Neural crest cell (in vitro differentiated cells): ENCODE measurements at regions not wholly inside any gene's neighbourhood (a gene's known extent, or its start where the extent isn't known, plus 50 kb on each side); places are given as distances from the start of the nearest gene placed in this dataset.

Experiments used
- DNase-seq: peaks from one replicate; pipeline ENCODE4 v3.0.0; 2021; ENCODE audit warnings: low read depth, mixed read lengths, low spot score
- H3K27ac Mint-ChIP-seq: one replicate; pipeline ENCODE4 v1.8.0; 2021; ENCODE audit warnings: mild to moderate bottlenecking, mixed read lengths; ENCODE audit not compliant: unreplicated experiment
- H3K27me3 Mint-ChIP-seq: 2 replicates; pipeline ENCODE4 v1.8.0; 2021; ENCODE audit warnings: low read depth, mild to moderate bottlenecking, mixed read lengths
- H3K36me3 Mint-ChIP-seq: 2 replicates; pipeline ENCODE4 v1.8.0; 2021; ENCODE audit warnings: low read depth, mild to moderate bottlenecking, mixed read lengths
- H3K4me1 Mint-ChIP-seq: 2 replicates; pipeline ENCODE4 v1.8.0; 2021; ENCODE audit warnings: mixed read lengths
- H3K4me3 Mint-ChIP-seq: one replicate; pipeline ENCODE4 v1.8.0; 2021; ENCODE audit warnings: mild to moderate bottlenecking, mixed read lengths
- H3K9me3 Mint-ChIP-seq: 2 replicates; pipeline ENCODE4 v1.8.0; 2021; ENCODE audit warnings: mixed read lengths
- CTCF ChIP-seq: fragments of 200-600 bp; sonication (generic); conservative IDR thresholded peaks from 2 replicates; pipeline ENCODE4 v1.5.0; 2021; ENCODE audit warnings: antibody characterized with exemption, mild to moderate bottlenecking

GRCh38 chr4:89639395-89639794 lies 197.6 kb downstream of the SNCA start:
- peaks cover 2% of the 10 kb centered on the region for H3K36me3 Mint-ChIP-seq
- peaks cover 2% of the 10 kb centered on the region for H3K9me3 Mint-ChIP-seq
- no peak for DNase-seq
- TF ChIP-seq CTCF: no peak
- no peak overlapping the region for H3K4me3 Mint-ChIP-seq
- H3K27ac Mint-ChIP-seq: no peak overlapping the region
- H3K27me3 Mint-ChIP-seq: no peaks in the 10 kb centered on the region
- peaks cover 8% of the 10 kb centered on the region for H3K4me1 Mint-ChIP-seq

- Mint-ChIP-seq H3K4me3 (no peak overlapping the region), H3K9me3 (peaks cover 9% of the 10 kb centered on the region), H3K27me3 (no peaks in the 10 kb centered on the region), H3K36me3 (peaks cover 4% of the 10 kb centered on the region), H3K4me1 (peaks cover 4% of the 10 kb centered on the region), H3K27ac (no peak overlapping the region)
- TF ChIP-seq CTCF: no peak
- DNase-seq: no peak
These were observed 211.2 kb downstream of the SNCA start for GRCh38 chr4:89625599-89626293.

DNA sequence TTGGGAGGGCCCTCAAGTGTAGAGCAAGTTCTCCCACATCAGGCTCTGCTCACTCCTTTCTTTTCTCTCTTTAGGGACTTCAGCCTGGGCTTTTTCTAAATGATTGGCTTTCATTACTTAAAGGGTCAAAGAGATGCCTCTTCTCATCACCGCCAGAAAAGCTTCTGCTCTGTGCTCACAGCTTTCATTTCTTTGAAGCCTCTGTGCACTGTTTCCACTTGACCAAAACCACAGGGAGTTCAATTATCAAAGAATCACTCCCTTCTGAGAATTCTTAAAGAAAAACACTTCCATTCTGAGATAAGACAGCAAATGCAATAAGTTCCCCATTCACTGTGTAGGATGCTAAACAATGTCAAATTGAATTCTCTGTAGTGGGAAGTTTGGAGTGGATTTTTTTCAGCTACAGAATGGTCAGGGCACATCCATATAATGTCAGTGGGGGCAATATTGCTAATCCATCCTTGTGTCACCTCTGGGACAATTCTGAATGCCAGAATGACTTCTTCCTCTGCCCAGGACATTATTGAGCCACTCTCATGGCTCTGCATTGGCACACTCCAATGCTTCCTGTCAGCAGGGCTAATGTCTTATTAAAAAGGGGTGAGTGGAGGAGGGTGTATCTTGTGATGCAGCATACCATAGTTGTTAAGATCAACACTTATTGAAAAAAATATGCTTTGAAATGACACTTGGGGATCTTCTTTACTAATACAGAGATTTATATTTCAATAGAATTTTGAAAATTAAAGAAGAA lies 217.6 kb downstream of the SNCA start:
- DNase-seq: no peak
- Mint-ChIP-seq H3K36me3 (no peaks in the 10 kb centered on the region), H3K9me3 (peaks cover 5% of the 10 kb centered on the region), H3K4me3 (peak overlapping the region; percentile 1), H3K4me1 (peaks cover 27% of the 10 kb centered on the region), H3K27ac (peak overlapping the region; percentile 14), H3K27me3 (no peaks in the 10 kb centered on the region)
- no peak for TF ChIP-seq CTCF

GRCh38 chr4:89618151-89618550 lies 218.8 kb downstream of the SNCA start:
- no peak overlapping the region for H3K4me3 Mint-ChIP-seq
- H3K27ac Mint-ChIP-seq: no peak overlapping the region
- no peaks in the 10 kb centered on the region for H3K27me3 Mint-ChIP-seq
- no peaks in the 10 kb centered on the region for H3K36me3 Mint-ChIP-seq
- no peak for DNase-seq
- TF ChIP-seq CTCF: no peak
- peaks cover 27% of the 10 kb centered on the region for H3K4me1 Mint-ChIP-seq
- peaks cover 9% of the 10 kb centered on the region for H3K9me3 Mint-ChIP-seq

- no peak for TF ChIP-seq CTCF
- H3K9me3 Mint-ChIP-seq: peaks cover 13% of the 10 kb centered on the region
- H3K27ac Mint-ChIP-seq: no peak overlapping the region
- H3K27me3 Mint-ChIP-seq: no peaks in the 10 kb centered on the region
- DNase-seq: no peak
- no peak overlapping the region for H3K4me3 Mint-ChIP-seq
- no peaks in the 10 kb centered on the region for H3K36me3 Mint-ChIP-seq
- H3K4me1 Mint-ChIP-seq: peaks cover 27% of the 10 kb centered on the region
These were observed 219.6 kb downstream of the SNCA start for GRCh38 chr4:89617317-89617716.
